Vagina (tissue), 2 donors: ENCODE measurements at regions not wholly inside any gene's neighbourhood (a gene's known extent, or its start where the extent isn't known, plus 50 kb on each side); places are given as distances from the start of the nearest gene placed in this dataset.

Source experiments
- POLR2A ChIP-seq, 2 donors: fragments of 450-650 bp; IDR thresholded peaks; one replicate each; pipeline ENCODE4 v1.6.1; 2017; ENCODE audit warnings: antibody characterized with exemption in 2 of 2, mild to moderate bottlenecking in 2 of 2, moderate library complexity in 2 of 2
- POLR2AphosphoS5 ChIP-seq, 2 donors: sonication (generic); formaldehyde crosslinking; IDR thresholded peaks; one replicate each; pipeline ENCODE4 v1.9.0; 2017; ENCODE audit warnings: antibody characterized with exemption in 2 of 2, mild to moderate bottlenecking in 2 of 2, low read depth in 1 of 2; ENCODE audit not compliant: insufficient read depth in 1 of 2
- TF ChIP-seq, protein P1 (sequence below), 3 experiments: fragments of 450-650 bp in 2 of 3; fragments of 200-600 bp in 1 of 3; sonication (generic) in 1 of 3; IDR thresholded peaks; one replicate each; pipeline ENCODE4 v1.5.1; 2017 to 2019; ENCODE audit warnings: antibody characterized with exemption in 3 of 3, mild to moderate bottlenecking in 2 of 3, moderate library complexity in 2 of 3

DNA sequence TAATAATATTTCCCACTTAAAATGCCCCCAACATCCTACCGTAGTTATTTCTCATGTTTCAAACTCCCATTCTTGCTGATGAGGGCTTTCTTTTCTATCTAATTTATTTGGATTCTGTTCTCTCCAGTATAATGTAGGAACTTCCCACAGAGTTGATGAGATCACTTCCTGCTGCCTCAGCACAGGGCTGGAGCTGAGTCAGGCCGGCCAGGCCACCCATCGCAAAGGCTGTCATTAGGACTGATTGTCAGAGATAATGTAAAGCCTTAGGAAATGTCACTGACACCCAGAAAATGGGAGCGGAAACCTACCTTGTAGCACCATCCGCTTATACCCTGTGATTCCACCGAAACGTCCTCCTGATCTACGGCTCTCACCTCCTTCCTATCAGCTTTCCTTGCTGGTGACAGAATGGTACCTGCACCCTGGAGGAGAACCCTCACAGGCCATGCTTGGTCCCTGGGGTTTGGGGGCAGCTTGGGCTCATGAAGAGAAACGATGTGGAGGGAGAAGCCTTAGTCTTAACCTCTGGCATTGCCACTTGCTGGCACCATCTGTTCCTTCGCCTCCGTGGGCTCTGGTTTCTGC, 672.8 kb upstream of the ID2 start:
- TF ChIP-seq, protein P1, sequence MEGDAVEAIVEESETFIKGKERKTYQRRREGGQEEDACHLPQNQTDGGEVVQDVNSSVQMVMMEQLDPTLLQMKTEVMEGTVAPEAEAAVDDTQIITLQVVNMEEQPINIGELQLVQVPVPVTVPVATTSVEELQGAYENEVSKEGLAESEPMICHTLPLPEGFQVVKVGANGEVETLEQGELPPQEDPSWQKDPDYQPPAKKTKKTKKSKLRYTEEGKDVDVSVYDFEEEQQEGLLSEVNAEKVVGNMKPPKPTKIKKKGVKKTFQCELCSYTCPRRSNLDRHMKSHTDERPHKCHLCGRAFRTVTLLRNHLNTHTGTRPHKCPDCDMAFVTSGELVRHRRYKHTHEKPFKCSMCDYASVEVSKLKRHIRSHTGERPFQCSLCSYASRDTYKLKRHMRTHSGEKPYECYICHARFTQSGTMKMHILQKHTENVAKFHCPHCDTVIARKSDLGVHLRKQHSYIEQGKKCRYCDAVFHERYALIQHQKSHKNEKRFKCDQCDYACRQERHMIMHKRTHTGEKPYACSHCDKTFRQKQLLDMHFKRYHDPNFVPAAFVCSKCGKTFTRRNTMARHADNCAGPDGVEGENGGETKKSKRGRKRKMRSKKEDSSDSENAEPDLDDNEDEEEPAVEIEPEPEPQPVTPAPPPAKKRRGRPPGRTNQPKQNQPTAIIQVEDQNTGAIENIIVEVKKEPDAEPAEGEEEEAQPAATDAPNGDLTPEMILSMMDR (IDR thresholded peaks at IDR 0.05), result no peak
- TF ChIP-seq POLR2AphosphoS5 (IDR thresholded peaks at IDR 0.05; ENCODE audit: insufficient read depth in 1 of 2, low read depth in 1 of 2), result no peak
- no peak for TF ChIP-seq POLR2A (IDR thresholded peaks at IDR 0.05)
